Hematopoietic multipotent progenitor cell treated with erythropoietin and hydrocortisone succinate and interleukin-3 and kit ligand, for 6 days (in vitro differentiated cells): ENCODE measurements at regions not wholly inside any gene's neighbourhood (a gene's known extent, or its start where the extent isn't known, plus 50 kb on each side); places are given as distances from the start of the nearest gene placed in this dataset.
"Not testable (repeated sequence)": the region's sequence is repeated elsewhere in the genome, so short reads cannot be mapped to it uniquely, and the experiment has no call there.

Experiments
- DNase-seq: peaks from one replicate; pipeline ENCODE4 v3.0.0-alpha.2; 2015

GRCh38 chr21:14677639-14678179 lies 131.6 kb upstream of the SAMSN1 start:
- DNase-seq: peak; percentile 47

GRCh38 chr21:14677013-14677412 lies 130.9 kb upstream of the SAMSN1 start:
- DNase-seq: no peak

- peak; percentile 70 for DNase-seq
These were observed 129.8 kb upstream of the SAMSN1 start for GRCh38 chr21:14675774-14676530.

- peak; percentile 71 for DNase-seq
These were observed 127.5 kb upstream of the SAMSN1 start for GRCh38 chr21:14673649-14674048.

GRCh38 chr21:14672466-14672865 lies 126.4 kb upstream of the SAMSN1 start:
- no peak for DNase-seq

GRCh38 chr21:14670409-14670808 lies 124.3 kb upstream of the SAMSN1 start:
- no peak for DNase-seq

GRCh38 chr21:14669092-14669491 lies 123.0 kb upstream of the SAMSN1 start:
- DNase-seq: not testable (repeated sequence)

- no peak for DNase-seq
These were observed 111.3 kb upstream of the SAMSN1 start for GRCh38 chr21:14657241-14658008.

- DNase-seq: no peak
These were observed 100.8 kb upstream of the SAMSN1 start for GRCh38 chr21:14646893-14647292.

- no peak for DNase-seq
These were observed 99.6 kb upstream of the SAMSN1 start for GRCh38 chr21:14645702-14646101.

GRCh38 chr21:14632359-14632758 lies 86.2 kb upstream of the SAMSN1 start:
- DNase-seq: no peak

GRCh38 chr21:14630556-14631069 lies 84.5 kb upstream of the SAMSN1 start:
- DNase-seq: peak; percentile 43

GRCh38 chr21:14629461-14629860 lies 83.3 kb upstream of the SAMSN1 start:
- DNase-seq: no peak

- not testable (repeated sequence) for DNase-seq
These were observed 77.0 kb upstream of the SAMSN1 start for GRCh38 chr21:14623079-14623478.

GRCh38 chr21:14620152-14620551 lies 74.0 kb upstream of the SAMSN1 start:
- no peak for DNase-seq

GRCh38 chr21:14617871-14618270 lies 71.8 kb upstream of the SAMSN1 start:
- DNase-seq: no peak

- DNase-seq: no peak
These were observed 70.9 kb upstream of the SAMSN1 start for GRCh38 chr21:14617040-14617393.

- DNase-seq: no peak
These were observed 70.4 kb upstream of the SAMSN1 start for GRCh38 chr21:14616380-14617039.

GRCh38 chr21:14615359-14615974 lies 69.4 kb upstream of the SAMSN1 start:
- no peak for DNase-seq

GRCh38 chr21:14614287-14614686 lies 68.2 kb upstream of the SAMSN1 start:
- DNase-seq: no peak

GRCh38 chr21:14613486-14614224 lies 67.5 kb upstream of the SAMSN1 start:
- DNase-seq: no peak

GRCh38 chr21:14610119-14610518 lies 64.0 kb upstream of the SAMSN1 start:
- not testable (repeated sequence) for DNase-seq
